HG03064 (cell line): ENCODE measurements at regions not wholly inside any gene's neighbourhood (a gene's known extent, or its start where the extent isn't known, plus 50 kb on each side); places are given as distances from the start of the nearest gene placed in this dataset.

ENCODE experiments used
- ATAC-seq: cut with Tn5 transposase; IDR thresholded peaks from one replicate; pipeline ENCODE4 v1.9.1; 2021; ENCODE audit warnings: low read depth; ENCODE audit not compliant: unreplicated experiment

- no peak for ATAC-seq
Observed at GRCh38 chr5:88404405-88404804, 135.8 kb upstream of the TMEM161B start.

- no peak for ATAC-seq
Observed at GRCh38 chr5:88401686-88402085, 133.0 kb upstream of the TMEM161B start.

- ATAC-seq, result no peak
Observed at GRCh38 chr5:88401228-88401627, 132.6 kb upstream of the TMEM161B start.

GRCh38 chr5:88399561-88399960 lies 130.9 kb upstream of the TMEM161B start:
- no peak for ATAC-seq

GRCh38 chr5:88398316-88398715 lies 129.7 kb upstream of the TMEM161B start:
- no peak for ATAC-seq

GRCh38 chr5:88396751-88397281 lies 128.2 kb upstream of the TMEM161B start:
- no peak for ATAC-seq

GRCh38 chr5:88396000-88396535 lies 127.4 kb upstream of the TMEM161B start:
- ATAC-seq, result no peak

GRCh38 chr5:88395264-88395663 lies 126.6 kb upstream of the TMEM161B start:
- ATAC-seq, result no peak

GRCh38 chr5:88394536-88395175 lies 126.0 kb upstream of the TMEM161B start:
- ATAC-seq, result no peak

GRCh38 chr5:88393716-88394535 lies 125.3 kb upstream of the TMEM161B start:
- ATAC-seq, result no peak

- ATAC-seq, result no peak
Observed at GRCh38 chr5:88393042-88393441, 124.4 kb upstream of the TMEM161B start.

GRCh38 chr5:88391991-88392390 lies 123.3 kb upstream of the TMEM161B start:
- no peak for ATAC-seq

- no peak for ATAC-seq
Observed at GRCh38 chr5:88391116-88391515, 122.5 kb upstream of the TMEM161B start.

GRCh38 chr5:88390481-88390880 lies 121.8 kb upstream of the TMEM161B start:
- no peak for ATAC-seq

GRCh38 chr5:88390096-88390441 lies 121.4 kb upstream of the TMEM161B start:
- ATAC-seq, result no peak

GRCh38 chr5:88389338-88390095 lies 120.9 kb upstream of the TMEM161B start:
- ATAC-seq, result no peak

- no peak for ATAC-seq
Observed at GRCh38 chr5:88388476-88389337, 120.1 kb upstream of the TMEM161B start.

- ATAC-seq, result no peak
Observed at GRCh38 chr5:88384886-88385285, 116.2 kb upstream of the TMEM161B start.

GRCh38 chr5:88380332-88380731 lies 111.7 kb upstream of the TMEM161B start:
- no peak for ATAC-seq
